RWPE2 (cell line): ENCODE measurements at regions not wholly inside any gene's neighbourhood (a gene's known extent, or its start where the extent isn't known, plus 50 kb on each side); places are given as distances from the start of the nearest gene placed in this dataset.

ENCODE experiments used
- ATAC-seq: fragments of 200-7000 bp; cut with Tn5 transposase; 3 replicates; pipeline ENCODE4 v1.9.1; 2021; ENCODE audit warnings: low read depth
- DNase-seq: peaks from one replicate; pipeline ENCODE4 v3.0.0-alpha.2; 2020; ENCODE audit warnings: low spot score
- H3K27ac ChIP-seq: fragments of 450-650 bp; 2 replicates; pipeline ENCODE4 v1.5.1; 2017; ENCODE audit warnings: mild to moderate bottlenecking; ENCODE audit not compliant: poor library complexity, severe bottlenecking
- H3K27me3 ChIP-seq: fragments of 250-450 bp; sonication (Bioruptor Pico); 2 replicates; pipeline ENCODE4 v1.5.1; 2021; ENCODE audit warnings: mild to moderate bottlenecking, moderate library complexity; ENCODE audit not compliant: insufficient read depth, poor library complexity, severe bottlenecking
- H3K36me3 ChIP-seq: fragments of 250-450 bp; sonication (Bioruptor Pico); 2 replicates; pipeline ENCODE4 v1.5.1; 2020; ENCODE audit warnings: low read depth, mild to moderate bottlenecking, moderate library complexity
- H3K4me1 ChIP-seq: fragments of 250-450 bp; sonication (Bioruptor Pico); 2 replicates; pipeline ENCODE4 v1.5.1; 2021; ENCODE audit warnings: mild to moderate bottlenecking, moderate library complexity; ENCODE audit not compliant: insufficient read depth, poor library complexity, severe bottlenecking
- H3K4me3 ChIP-seq: fragments of 250-450 bp; sonication (Bioruptor Pico); 2 replicates; pipeline ENCODE4 v1.5.1; 2021; ENCODE audit warnings: mild to moderate bottlenecking, moderate library complexity; ENCODE audit not compliant: severe bottlenecking
- H3K9me3 ChIP-seq: fragments of 250-450 bp; sonication (Bioruptor Pico); 2 replicates; pipeline ENCODE4 v1.5.1; 2021; ENCODE audit warnings: mild to moderate bottlenecking, moderate library complexity; ENCODE audit not compliant: severe bottlenecking
- CTCF ChIP-seq: fragments of 450-650 bp; IDR thresholded peaks from one replicate; pipeline ENCODE4 v1.5.1; 2017; ENCODE audit warnings: mild to moderate bottlenecking, moderate library complexity; ENCODE audit not compliant: poor library complexity, severe bottlenecking

DNA sequence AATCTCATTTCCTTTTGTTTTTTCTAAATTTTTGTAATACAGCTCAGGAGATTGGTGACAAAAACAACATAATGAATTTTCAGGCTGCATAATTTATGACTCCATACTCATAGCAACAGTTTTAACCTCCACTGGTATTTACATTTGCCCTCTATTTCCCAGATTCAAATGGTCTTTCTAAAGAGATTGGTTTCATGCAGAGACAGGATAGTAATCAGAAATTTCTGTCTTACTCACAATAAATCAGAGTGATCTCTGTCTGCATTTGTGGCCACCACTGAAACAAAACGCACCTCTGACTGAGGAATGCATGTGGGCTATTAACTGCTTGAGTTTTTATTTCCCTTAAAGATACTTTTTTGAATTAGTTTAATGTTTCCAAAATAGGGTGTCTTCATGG is 1526.0 kb downstream of the CDH8 start:
- H3K4me1 ChIP-seq: no peaks in the 10 kb centered on the region
- TF ChIP-seq CTCF: no peak
- DNase-seq: no peak
- no peak overlapping the region for H3K4me3 ChIP-seq
- H3K27ac ChIP-seq: no peak overlapping the region
- H3K36me3 ChIP-seq: no peaks in the 10 kb centered on the region
- H3K9me3 ChIP-seq: no peaks in the 10 kb centered on the region
- peaks cover 11% of the 10 kb centered on the region for H3K27me3 ChIP-seq
- no peak for ATAC-seq

DNA sequence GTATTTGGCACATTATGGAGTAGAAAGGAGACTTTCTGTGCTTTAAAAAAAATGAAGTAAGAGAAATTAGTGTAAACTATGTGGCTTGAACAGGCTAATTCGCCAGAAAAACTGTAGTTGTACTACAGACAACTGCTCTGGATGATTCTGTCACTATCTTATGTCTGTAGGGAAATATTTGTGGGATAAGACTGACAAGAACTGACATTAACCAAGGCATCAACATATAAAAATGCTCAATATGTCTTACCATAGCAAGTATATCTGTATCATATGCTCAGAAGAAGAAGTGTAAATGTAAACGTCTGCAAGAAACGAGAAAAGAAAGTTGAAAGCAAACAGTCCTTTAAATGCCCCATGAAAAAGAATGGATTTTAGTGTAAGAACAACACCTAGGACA is 1545.0 kb downstream of the CDH8 start:
- H3K4me3 ChIP-seq: no peak overlapping the region
- no peak overlapping the region for H3K27ac ChIP-seq
- H3K36me3 ChIP-seq: no peaks in the 10 kb centered on the region
- DNase-seq (no peak), ATAC-seq (no peak)
- TF ChIP-seq CTCF: no peak
- peaks cover 24% of the 10 kb centered on the region for H3K27me3 ChIP-seq
- H3K9me3 ChIP-seq: peaks cover 2% of the 10 kb centered on the region
- H3K4me1 ChIP-seq: no peaks in the 10 kb centered on the region

GRCh38 chr16:60485872-60486489 is 1550.3 kb downstream of the CDH8 start:
- TF ChIP-seq CTCF: no peak

GRCh38 chr16:60484901-60485300 is 1551.3 kb downstream of the CDH8 start:
- no peak for TF ChIP-seq CTCF
- DNase-seq (no peak), ATAC-seq (no peak)
- Histone ChIP-seq H3K9me3 (no peaks in the 10 kb centered on the region), H3K4me1 (no peaks in the 10 kb centered on the region), H3K27me3 (no peaks in the 10 kb centered on the region), H3K36me3 (no peaks in the 10 kb centered on the region), H3K4me3 (no peak overlapping the region), H3K27ac (no peak overlapping the region)

More at GRCh38 chr16:60485872-60486489, 1550.3 kb downstream of the CDH8 start:
- H3K36me3 ChIP-seq: no peaks in the 10 kb centered on the region
- no peak overlapping the region for H3K4me3 ChIP-seq
- ATAC-seq: no peak
- DNase-seq: no peak
- no peaks in the 10 kb centered on the region for H3K27me3 ChIP-seq
- H3K9me3 ChIP-seq: no peaks in the 10 kb centered on the region
- no peaks in the 10 kb centered on the region for H3K4me1 ChIP-seq
- no peak overlapping the region for H3K27ac ChIP-seq

DNA sequence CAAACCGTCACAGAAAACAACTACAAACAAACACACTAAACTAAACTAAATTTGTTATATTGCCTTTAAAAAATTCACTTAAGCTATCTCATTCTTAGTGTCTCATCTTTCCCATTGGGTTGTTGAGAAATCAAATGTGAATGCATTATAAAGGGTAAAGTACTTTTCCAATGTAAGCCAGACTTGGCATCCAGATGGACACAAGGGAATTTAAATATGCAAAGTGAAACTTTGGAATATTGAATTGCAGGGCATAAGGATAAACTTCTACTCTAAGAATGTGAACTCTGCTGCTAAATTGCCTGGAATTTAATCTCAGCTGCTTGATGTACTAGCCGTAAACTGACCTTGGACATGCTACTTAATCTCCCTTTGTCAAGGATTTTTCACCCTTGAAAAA is 1554.6 kb downstream of the CDH8 start:
- DNase-seq: no peak

More for the DNA sequence above, 1554.6 kb downstream of the CDH8 start:
- Histone ChIP-seq H3K9me3 (no peaks in the 10 kb centered on the region), H3K27ac (no peak overlapping the region), H3K27me3 (no peaks in the 10 kb centered on the region), H3K4me3 (no peak overlapping the region), H3K36me3 (no peaks in the 10 kb centered on the region), H3K4me1 (no peaks in the 10 kb centered on the region)
- no peak for TF ChIP-seq CTCF
- ATAC-seq: no peak
